T-helper 1 cell (primary cell): ENCODE measurements at regions not wholly inside any gene's neighbourhood (a gene's known extent, or its start where the extent isn't known, plus 50 kb on each side); places are given as distances from the start of the nearest gene placed in this dataset.

Experiments
- DNase-seq, 5 donors: peaks; one replicate each; pipeline ENCODE4 v3.0.0-alpha.2; 2012 to 2020

DNA sequence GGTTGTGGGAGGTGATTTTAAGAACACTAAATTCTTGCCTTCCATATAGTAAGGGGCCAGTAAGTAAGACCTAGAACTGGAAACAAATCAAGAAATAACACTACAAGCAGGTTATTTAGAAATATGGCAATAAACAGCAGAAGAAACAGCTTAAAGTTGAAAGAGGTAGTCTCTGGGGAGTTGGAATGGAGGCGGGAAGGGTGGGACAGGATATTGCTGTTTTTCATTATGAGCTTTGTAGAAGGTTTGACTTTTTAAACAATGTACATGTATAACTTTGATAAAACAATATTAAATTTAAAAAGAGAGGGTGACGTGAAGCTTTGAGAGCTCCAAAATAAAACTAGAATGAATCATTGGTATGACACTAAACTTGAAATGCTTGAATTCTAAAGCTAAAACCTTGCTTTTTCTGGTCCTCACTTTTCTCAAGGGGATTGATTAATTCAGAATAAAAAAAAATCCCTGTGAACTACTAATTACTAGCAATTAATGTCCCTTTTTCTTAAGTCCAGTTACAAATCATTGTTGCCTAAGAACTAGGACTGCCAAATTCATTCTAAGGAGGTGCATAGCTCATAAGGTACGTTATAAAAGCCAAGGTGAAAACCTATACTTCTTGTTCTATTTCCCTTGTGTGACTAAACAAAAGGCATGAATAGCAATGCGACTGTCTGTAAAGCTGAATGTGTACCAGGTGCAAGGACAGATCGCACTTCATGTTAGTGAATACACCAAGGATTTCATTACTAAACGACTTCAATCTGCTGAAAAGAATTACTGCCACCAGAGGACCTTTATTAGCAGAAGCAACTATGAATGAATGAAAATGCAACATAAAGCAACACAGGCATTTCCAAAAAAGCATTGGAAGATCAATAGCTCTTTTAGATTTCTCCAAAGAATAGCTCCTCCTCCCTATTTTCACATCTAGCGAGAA is 177.5 kb downstream of the RBM43 start:
- DNase-seq, result no peak

DNA sequence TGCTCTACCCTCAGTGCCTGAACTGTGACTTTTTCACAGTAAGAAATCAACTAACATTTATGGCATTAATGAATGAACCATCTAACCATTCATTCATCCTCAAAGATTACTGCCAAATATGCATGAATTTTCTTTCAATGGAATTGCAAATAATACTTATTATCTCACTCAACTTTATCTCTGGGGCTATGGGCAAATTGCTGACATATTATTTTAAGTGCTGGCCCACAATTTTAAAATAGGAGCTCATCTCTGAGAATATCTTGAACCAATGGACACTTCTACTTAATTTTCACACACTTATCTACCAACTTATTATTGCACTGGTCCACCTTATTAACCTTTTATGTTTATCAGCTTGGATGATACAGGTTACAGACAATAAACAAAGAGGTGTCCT is 182.8 kb downstream of the RBM43 start:
- DNase-seq, result no peak

- DNase-seq, result no peak
Observed at GRCh38 chr2:151071906-151072305, 189.8 kb downstream of the RBM43 start.

DNA sequence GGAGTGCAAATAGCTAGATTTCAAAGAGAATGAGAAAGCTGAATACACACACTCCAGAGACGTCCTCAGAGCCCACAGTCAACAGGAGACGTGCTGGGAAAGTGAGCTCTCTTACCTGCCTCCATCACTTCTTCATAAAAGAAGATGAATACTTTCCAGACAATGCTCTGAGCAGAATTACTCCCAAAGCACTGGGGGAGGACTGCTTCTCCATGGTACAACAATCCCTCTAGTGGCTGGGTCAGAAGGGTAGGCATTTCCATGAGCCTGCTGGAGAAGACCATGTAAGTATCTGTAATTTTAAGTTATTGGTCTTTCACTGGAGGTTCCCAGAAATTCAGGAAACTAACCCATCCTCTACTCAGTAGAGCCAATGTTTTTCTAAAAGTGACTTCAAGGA is 190.3 kb downstream of the RBM43 start:
- no peak for DNase-seq

- DNase-seq, result no peak
Observed at GRCh38 chr2:151070253-151070652, 191.4 kb downstream of the RBM43 start.

DNA sequence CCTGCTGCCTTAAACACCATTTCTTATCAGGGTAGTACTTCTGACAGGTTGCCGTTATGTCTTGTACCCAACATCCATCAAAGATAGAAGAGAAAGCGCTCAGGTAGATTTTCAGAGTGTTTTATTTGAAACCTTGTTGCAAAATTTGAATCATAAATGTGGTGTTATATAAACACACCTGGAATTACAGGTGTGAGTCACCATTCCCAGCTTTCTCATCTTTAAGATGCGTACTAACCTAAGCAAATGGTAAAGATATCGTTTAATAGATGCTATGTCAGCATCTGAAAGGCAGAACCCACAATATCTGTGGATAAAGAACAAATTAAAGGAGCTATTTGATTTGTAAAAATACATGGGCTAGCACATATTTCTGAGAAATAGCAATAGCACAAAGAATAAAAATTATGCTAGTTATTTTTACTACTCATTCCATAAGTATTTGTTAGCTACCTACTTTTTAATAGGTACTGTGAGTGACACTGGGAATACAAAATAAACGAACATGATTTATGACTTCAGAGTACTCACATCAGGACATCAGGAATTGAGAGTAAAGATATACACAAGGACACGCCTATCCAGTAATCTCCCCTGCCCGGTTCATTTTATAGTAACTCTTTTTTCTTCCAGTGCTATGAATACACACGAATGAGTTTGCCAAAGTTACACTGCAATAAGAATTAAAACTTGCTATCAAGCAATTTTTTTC is 193.8 kb downstream of the RBM43 start:
- DNase-seq, result no peak

GRCh38 chr2:151063271-151063670 is 198.4 kb downstream of the RBM43 start:
- DNase-seq, result no peak

GRCh38 chr2:151060287-151060686 is 201.4 kb downstream of the RBM43 start:
- DNase-seq, result no peak

- no peak for DNase-seq
Observed at GRCh38 chr2:151056870-151057269, 204.8 kb downstream of the RBM43 start.

- DNase-seq, result no peak
Observed at GRCh38 chr2:151053661-151053990, 208.0 kb downstream of the RBM43 start.

DNA sequence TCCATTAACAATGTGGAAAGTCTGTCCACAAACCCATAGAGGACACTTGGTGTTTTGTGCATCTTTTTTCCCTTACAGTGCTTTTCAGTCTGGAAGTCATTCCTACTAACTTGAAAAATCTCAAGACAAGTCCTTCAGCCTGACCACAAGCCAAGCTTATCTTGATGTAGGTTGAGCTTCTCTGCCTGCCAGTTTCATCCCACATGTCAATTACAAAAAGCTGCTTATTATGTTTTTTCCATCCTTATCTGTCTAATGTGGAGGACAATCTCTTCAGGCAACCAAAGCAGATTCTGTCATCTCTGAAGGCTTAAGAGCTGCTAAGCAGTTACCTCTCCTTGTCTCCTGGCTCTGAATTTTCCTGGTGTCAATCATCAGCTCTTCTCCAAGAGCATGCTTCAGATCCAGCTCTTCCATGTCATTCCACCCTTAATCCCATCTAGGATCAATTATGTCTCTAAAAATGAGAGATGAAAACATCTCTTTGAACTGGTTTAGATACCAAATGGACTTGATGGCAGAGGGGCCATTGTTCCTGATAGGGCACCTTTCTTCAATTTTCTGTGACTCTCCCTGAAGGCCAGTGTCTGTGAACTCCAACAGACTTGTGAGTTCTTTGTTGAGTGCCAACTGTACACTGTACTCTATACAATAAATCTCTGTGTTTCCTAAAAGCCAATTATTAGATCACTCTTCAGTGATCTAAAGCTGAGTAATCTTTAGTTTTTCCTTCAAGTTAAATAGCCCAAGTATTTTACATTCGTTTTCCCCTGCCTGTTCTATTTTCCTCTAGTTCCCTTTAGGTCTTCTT is 208.6 kb downstream of the RBM43 start:
- DNase-seq, result no peak

DNA sequence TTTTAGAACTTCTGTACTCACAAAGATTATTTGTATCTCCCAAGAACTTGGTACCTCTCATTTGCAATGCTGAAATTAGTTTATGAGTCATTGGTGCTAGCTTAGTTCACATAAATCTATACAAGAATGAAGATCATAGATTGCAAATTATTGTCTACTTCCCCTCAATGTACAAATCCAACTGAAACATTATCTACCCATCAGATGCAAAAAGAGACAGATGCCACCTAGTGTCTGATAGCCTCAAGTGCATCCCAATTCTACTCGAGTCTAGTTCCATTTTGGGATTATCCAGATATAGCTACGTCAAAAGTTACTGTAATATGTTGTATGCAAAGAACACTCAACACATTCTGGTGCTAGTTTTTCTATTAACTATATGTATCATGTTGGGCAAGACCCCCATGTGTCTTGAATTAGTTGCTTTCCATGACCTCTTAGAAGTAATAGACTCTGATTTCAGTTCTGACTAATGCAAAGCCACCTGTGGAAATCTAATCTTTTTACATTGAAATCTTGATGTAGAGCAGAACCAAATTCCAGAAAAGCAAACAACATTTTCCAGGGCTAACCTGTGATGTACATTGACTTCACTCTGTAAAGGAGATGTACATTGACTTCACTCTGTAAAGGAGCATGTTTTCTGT is 210.0 kb downstream of the RBM43 start:
- DNase-seq, result peak in 2 of 5 donors; percentile 3 to 29

GRCh38 chr2:151049746-151050145 is 211.9 kb downstream of the RBM43 start:
- no peak for DNase-seq

DNA sequence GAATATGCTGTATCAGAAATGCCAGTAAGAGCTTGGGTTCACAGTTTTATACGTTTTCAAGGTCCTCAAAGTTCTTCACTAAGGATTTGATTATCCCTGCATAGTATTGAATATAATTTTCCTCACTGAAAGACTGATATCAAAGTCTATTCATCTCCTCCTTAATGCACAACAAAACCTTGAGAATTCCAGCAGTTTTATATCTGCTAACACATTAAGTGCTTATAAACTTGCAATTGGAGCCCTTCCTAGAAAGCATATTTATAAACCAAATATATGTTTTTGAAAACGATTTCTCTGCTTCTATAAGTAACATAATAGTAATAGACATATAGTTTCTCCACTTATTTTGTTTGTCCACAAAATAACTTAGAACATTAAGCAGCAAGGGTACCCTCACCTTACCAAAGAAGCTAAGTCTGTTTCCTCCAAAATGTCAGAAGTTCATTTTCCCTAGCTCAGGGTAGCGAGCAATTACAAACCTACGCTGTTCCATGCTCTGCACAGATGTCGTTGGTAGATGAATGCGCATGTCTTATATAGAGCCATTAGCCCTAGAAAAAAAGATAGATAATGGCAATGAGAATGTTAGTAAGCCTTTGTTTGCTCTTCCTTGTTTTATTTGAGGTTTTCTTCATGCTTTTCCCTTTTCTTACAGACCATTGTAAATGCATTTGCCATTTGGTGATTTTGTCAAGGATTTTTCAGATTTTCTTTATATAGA is 213.2 kb downstream of the RBM43 start:
- no peak for DNase-seq

DNA sequence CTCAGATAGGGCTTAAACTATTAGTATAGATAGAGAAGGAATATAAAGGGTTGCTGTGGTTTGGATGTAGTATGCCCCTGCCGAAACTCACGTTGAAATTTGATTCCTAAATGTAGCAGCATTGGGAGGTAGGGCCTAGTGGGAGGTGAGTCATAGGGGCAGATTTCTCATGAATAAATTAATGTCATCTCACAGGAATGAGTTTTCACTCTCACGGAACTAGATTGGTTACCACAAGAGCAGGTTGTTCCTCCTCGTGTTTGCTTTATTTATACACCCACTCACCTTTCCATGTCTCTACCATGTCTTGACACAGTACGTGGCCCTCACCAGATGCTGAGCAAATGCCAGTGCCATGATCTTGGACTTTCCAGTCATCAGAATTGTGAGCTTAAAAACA is 218.2 kb downstream of the RBM43 start:
- no peak for DNase-seq

DNA sequence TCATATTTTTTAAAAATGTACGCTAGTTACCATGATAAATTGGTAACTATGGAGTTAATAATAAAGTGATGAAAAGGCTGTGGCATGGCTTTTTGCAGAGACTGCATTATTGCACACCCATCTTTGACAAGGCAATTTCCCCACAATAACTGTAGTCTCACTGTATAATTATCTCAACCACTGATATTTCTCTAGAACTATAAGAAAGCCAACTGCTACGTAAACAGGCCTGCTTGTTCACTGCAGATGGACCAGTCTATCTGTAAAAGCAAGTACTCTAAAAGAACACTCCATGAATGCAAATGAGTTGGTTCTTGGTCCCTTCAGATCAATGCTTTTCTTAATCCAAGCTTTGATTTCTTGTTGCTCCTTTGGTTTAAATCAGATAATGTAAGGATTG is 218.7 kb downstream of the RBM43 start:
- no peak for DNase-seq

- no peak for DNase-seq
Observed at GRCh38 chr2:151040039-151040438, 221.6 kb downstream of the RBM43 start.

DNA sequence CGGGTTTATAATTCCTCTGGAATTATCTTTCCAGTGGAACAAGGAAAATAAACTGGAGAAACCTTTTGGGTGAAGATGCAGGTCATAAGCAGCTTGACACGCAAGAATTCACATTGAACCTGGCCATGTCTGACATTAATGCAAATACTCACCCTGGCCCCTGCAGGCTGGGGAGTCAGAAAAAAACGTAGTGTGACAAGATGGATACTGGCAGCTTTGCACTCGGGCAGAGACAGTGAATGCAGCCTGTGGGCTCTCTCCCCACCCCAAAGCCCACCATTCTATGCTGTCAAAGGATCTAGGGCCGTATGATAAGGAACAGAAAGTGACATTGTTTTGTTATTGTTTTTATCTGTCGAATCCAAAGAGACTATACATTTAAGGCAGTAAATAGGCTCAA is 223.1 kb downstream of the RBM43 start:
- DNase-seq, result no peak

GRCh38 chr2:151037434-151037833 is 224.2 kb downstream of the RBM43 start:
- no peak for DNase-seq

GRCh38 chr2:151033271-151034248 is 228.1 kb downstream of the RBM43 start:
- DNase-seq, result no peak

DNA sequence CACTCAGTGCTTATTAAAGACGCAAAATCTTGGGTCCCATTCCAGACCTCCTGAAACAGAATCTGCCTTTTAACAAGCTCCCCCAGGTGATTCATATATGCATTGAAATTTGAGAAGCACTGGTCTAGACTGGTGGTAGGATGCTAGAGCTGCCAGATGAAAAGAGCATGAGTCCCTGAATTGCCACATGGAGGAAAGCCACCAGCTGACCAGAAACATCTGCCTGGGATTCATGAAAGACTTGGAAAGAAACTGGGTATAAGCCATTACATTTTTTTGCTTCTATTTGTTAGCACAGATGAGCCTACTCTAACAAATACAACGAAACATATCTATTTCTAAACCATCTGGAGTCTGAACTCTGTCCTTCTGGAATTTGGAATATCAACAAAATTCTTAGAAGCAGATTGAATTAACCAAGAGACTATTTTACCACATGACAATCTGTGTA is 228.9 kb downstream of the RBM43 start:
- DNase-seq, result no peak
